NT2/D1 (cell line): ENCODE measurements at regions not wholly inside any gene's neighbourhood (a gene's known extent, or its start where the extent isn't known, plus 50 kb on each side); places are given as distances from the start of the nearest gene placed in this dataset.

Experiments
- SUZ12 ChIP-seq: IDR thresholded peaks from 2 replicates; pipeline ENCODE4 v1.6.1; 2011; ENCODE audit not compliant: insufficient read length, insufficient read depth; ENCODE audit errors: extremely low read depth
- YY1 ChIP-seq: IDR thresholded peaks from 2 replicates; pipeline ENCODE4 v1.6.1; 2011; ENCODE audit not compliant: insufficient read length, insufficient read depth
- ZNF274 ChIP-seq: IDR thresholded peaks from 2 replicates; pipeline ENCODE4 v1.6.1; 2011; ENCODE audit warnings: mild to moderate bottlenecking, low read depth, low read length

DNA sequence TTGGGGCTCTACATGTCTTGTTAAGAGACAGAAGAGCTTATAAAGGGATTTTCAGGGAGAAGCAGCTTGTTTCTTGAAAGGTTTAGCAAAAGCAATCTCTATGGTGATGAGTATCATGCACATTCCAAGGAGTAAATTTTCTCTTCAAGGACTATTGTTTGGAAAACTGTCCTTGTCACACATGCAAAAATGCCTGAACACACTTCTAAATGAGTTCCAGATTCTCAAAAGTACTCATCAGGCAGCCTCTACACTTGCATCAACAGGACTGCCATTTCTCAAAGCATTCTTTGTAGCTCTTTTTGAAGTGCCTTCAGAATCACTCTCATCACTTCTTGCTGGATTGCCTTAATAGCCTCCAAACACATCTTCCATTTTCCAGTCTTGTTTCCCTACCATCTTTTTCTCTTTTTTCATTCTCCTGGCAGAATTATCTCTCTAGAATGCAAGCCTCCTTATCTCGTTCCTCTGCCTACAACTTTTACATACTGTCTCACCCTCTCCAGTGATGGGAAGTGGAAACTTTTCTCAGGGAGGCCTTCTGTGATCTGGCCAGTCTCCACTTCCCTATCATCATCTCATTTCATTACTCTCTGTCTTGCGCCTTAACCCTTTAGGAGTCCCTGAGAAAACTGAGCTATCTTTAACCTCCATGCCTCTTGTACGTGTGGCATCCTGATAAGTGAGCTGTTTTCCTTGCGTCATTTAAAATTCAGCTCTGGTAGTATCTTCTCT, 631.5 kb upstream of the TLE4 start:
- no peak for TF ChIP-seq SUZ12
- no peak for TF ChIP-seq YY1
- TF ChIP-seq ZNF274, result no peak
